Thoracic aorta (tissue), 2 donors: ENCODE measurements at regions not wholly inside any gene's neighbourhood (a gene's known extent, or its start where the extent isn't known, plus 50 kb on each side); places are given as distances from the start of the nearest gene placed in this dataset.

Source experiments
- ATAC-seq: fragments of 150-250 bp; one replicate; pipeline ENCODE4 v1.8.0; 2017; ENCODE audit warnings: low read depth; ENCODE audit not compliant: insufficient number of reproducible peaks, low FRiP score
- DNase-seq: peaks from one replicate; pipeline ENCODE4 v3.0.0-alpha.2; 2020; ENCODE audit warnings: low spot score
- H3K27ac ChIP-seq, 2 donors: fragments of 200-600 bp; sonication (generic); 1 replicate in 1 of 2; 2 replicates in 1 of 2; pipeline ENCODE4 v1.5.1; 2016; ENCODE audit warnings: mild to moderate bottlenecking in 2 of 2, moderate library complexity in 2 of 2
- H3K27me3 ChIP-seq: fragments of 200-600 bp; sonication (generic); replicated peaks from 2 replicates; pipeline ENCODE4 v1.6.0; 2016; ENCODE audit warnings: mild to moderate bottlenecking; ENCODE audit not compliant: insufficient read depth
- H3K36me3 ChIP-seq: fragments of 200-600 bp; sonication (generic); one replicate; pipeline ENCODE4 v1.5.1; 2016
- H3K4me1 ChIP-seq, 2 donors: fragments of 200-600 bp; sonication (generic); 1 replicate in 1 of 2; 2 replicates in 1 of 2; pipeline versions ENCODE4 v1.5.1 to v1.6.0; 2016; ENCODE audit warnings: low read depth in 2 of 2, mild to moderate bottlenecking in 1 of 2; ENCODE audit not compliant: control insufficient read depth in 1 of 2
- H3K4me3 ChIP-seq: fragments of 200-600 bp; sonication (generic); 2 replicates; pipeline ENCODE4 v1.5.1; 2016; ENCODE audit warnings: mild to moderate bottlenecking
- H3K9me3 ChIP-seq: fragments of 200-600 bp; sonication (generic); 2 replicates; pipeline ENCODE4 v1.5.1; 2016
- CTCF ChIP-seq: fragments of 200-600 bp; sonication (generic); IDR thresholded peaks from one replicate; pipeline ENCODE4 v1.5.1; 2019; ENCODE audit warnings: antibody characterized with exemption

GRCh38 chr12:68428724-68429501 lies 96.8 kb upstream of the MDM1 start:
- ATAC-seq: no peak
- Histone ChIP-seq H3K4me1 (no peaks in the 10 kb centered on the region), H3K9me3 (no peaks in the 10 kb centered on the region), H3K27me3 (no peaks in the 10 kb centered on the region), H3K36me3 (no peaks in the 10 kb centered on the region), H3K27ac (no peak overlapping the region), H3K4me3 (no peak overlapping the region)
- DNase-seq: no peak
- TF ChIP-seq CTCF: no peak

- DNase-seq: no peak
- no peak for ATAC-seq
- no peak for TF ChIP-seq CTCF
- H3K9me3 ChIP-seq: no peaks in the 10 kb centered on the region
- H3K27me3 ChIP-seq: no peaks in the 10 kb centered on the region
- H3K4me1 ChIP-seq: no peaks in the 10 kb centered on the region
- no peak overlapping the region for H3K4me3 ChIP-seq
- H3K36me3 ChIP-seq: no peaks in the 10 kb centered on the region
- no peak overlapping the region for H3K27ac ChIP-seq
These were observed 97.5 kb upstream of the MDM1 start for GRCh38 chr12:68429696-68430095.

- no peak for TF ChIP-seq CTCF
- Histone ChIP-seq H3K27ac (no peak overlapping the region), H3K9me3 (no peaks in the 10 kb centered on the region)
These were observed 99.6 kb upstream of the MDM1 start for GRCh38 chr12:68431786-68432185.

GRCh38 chr12:68432622-68433021 lies 100.5 kb upstream of the MDM1 start:
- DNase-seq (no peak), ATAC-seq (no peak)
- H3K4me3 ChIP-seq: no peak overlapping the region
- no peaks in the 10 kb centered on the region for H3K36me3 ChIP-seq
- no peak for TF ChIP-seq CTCF
- H3K27ac ChIP-seq: no peak overlapping the region
- H3K4me1 ChIP-seq: no peaks in the 10 kb centered on the region
- H3K9me3 ChIP-seq: no peaks in the 10 kb centered on the region
- H3K27me3 ChIP-seq: no peaks in the 10 kb centered on the region

More at GRCh38 chr12:68431786-68432185, 99.6 kb upstream of the MDM1 start:
- Histone ChIP-seq H3K27me3 (no peaks in the 10 kb centered on the region), H3K4me3 (no peak overlapping the region), H3K4me1 (no peaks in the 10 kb centered on the region), H3K36me3 (no peaks in the 10 kb centered on the region)
- ATAC-seq (no peak), DNase-seq (no peak)

- DNase-seq (no peak), ATAC-seq (no peak)
- Histone ChIP-seq H3K4me3 (no peak overlapping the region), H3K36me3 (no peaks in the 10 kb centered on the region), H3K27ac (no peak overlapping the region), H3K27me3 (no peaks in the 10 kb centered on the region), H3K4me1 (no peaks in the 10 kb centered on the region), H3K9me3 (no peaks in the 10 kb centered on the region)
- no peak for TF ChIP-seq CTCF
These were observed 102.5 kb upstream of the MDM1 start for GRCh38 chr12:68434391-68435298.
